Activated CD8-positive, alpha-beta memory T cell treated with anti-CD3 and anti-CD28 coated beads, Interleukin-2, amount 10 ng/mL, durations not matched to agents 7 days and 5 days (primary cell): ENCODE measurements at regions not wholly inside any gene's neighbourhood (a gene's known extent, or its start where the extent isn't known, plus 50 kb on each side); places are given as distances from the start of the nearest gene placed in this dataset.

ENCODE experiments used
- ATAC-seq: fragments of 150-1000 bp; cut with Tn5 transposase; one replicate; pipeline ENCODE4 v1.10.0; 2021; ENCODE audit warnings: moderate library complexity
- CTCF ChIA-PET: fragments of 350-600 bp; sonication (Branson Sonifier 250); formaldehyde crosslinking; loops from one replicate; lab custom pipeline; 2021; ENCODE audit warnings: antibody characterized with exemption; lab: Charles Lee
- DNase-seq: peaks from one replicate; pipeline ENCODE4 v3.0.0-alpha.2; 2020
- H3K27ac Mint-ChIP-seq: one replicate; pipeline ENCODE4 v1.8.0; 2021; ENCODE audit warnings: mild to moderate bottlenecking, mixed read lengths
- H3K27me3 Mint-ChIP-seq: one replicate; pipeline ENCODE4 v1.8.0; 2021; ENCODE audit warnings: mixed read lengths
- H3K36me3 Mint-ChIP-seq: one replicate; pipeline ENCODE4 v1.8.0; 2021; ENCODE audit warnings: mild to moderate bottlenecking, mixed read lengths
- H3K4me1 Mint-ChIP-seq: one replicate; pipeline ENCODE4 v1.8.0; 2021; ENCODE audit warnings: mixed read lengths
- H3K4me3 Mint-ChIP-seq: one replicate; pipeline ENCODE4 v1.8.0; 2021; ENCODE audit warnings: mild to moderate bottlenecking, moderate library complexity, mixed read lengths
- H3K9me3 Mint-ChIP-seq: one replicate; pipeline ENCODE4 v1.8.0; 2022; ENCODE audit warnings: low read depth, mixed read lengths

GRCh38 chr10:21280971-21281572 is 244.4 kb downstream of the SKIDA1 start:
- DNase-seq (no peak), ATAC-seq (no peak)
- no peak overlapping the region for H3K4me3 Mint-ChIP-seq
- H3K4me1 Mint-ChIP-seq = no peaks in the 10 kb centered on the region
- no peaks in the 10 kb centered on the region for H3K36me3 Mint-ChIP-seq
- H3K27ac Mint-ChIP-seq = no peak overlapping the region
- CTCF ChIA-PET = no interaction called here
- no peaks in the 10 kb centered on the region for H3K9me3 Mint-ChIP-seq
- no peaks in the 10 kb centered on the region for H3K27me3 Mint-ChIP-seq

GRCh38 chr10:21280037-21280436 is 245.4 kb downstream of the SKIDA1 start:
- Mint-ChIP-seq H3K36me3 (no peaks in the 10 kb centered on the region), H3K27ac (no peak overlapping the region), H3K27me3 (no peaks in the 10 kb centered on the region), H3K4me1 (no peaks in the 10 kb centered on the region), H3K9me3 (no peaks in the 10 kb centered on the region), H3K4me3 (no peak overlapping the region)
- CTCF ChIA-PET = no interaction called here
- ATAC-seq (no peak), DNase-seq (no peak)

GRCh38 chr10:21279217-21279575 is 246.3 kb downstream of the SKIDA1 start:
- no peaks in the 10 kb centered on the region for H3K27me3 Mint-ChIP-seq
- H3K4me1 Mint-ChIP-seq = no peaks in the 10 kb centered on the region
- H3K27ac Mint-ChIP-seq = no peak overlapping the region

GRCh38 chr10:21278491-21279216 is 246.8 kb downstream of the SKIDA1 start:
- no peaks in the 10 kb centered on the region for H3K27me3 Mint-ChIP-seq
- no peaks in the 10 kb centered on the region for H3K9me3 Mint-ChIP-seq
- no peak overlapping the region for H3K4me3 Mint-ChIP-seq
- ATAC-seq (peak; percentile 72), DNase-seq (peak; percentile 71)
- H3K4me1 Mint-ChIP-seq = no peaks in the 10 kb centered on the region
- CTCF ChIA-PET = no interaction called here
- no peaks in the 10 kb centered on the region for H3K36me3 Mint-ChIP-seq
- no peak overlapping the region for H3K27ac Mint-ChIP-seq

More at GRCh38 chr10:21279217-21279575, 246.3 kb downstream of the SKIDA1 start:
- no peaks in the 10 kb centered on the region for H3K9me3 Mint-ChIP-seq
- no peaks in the 10 kb centered on the region for H3K36me3 Mint-ChIP-seq
- no peak overlapping the region for H3K4me3 Mint-ChIP-seq
- ATAC-seq = no peak
- DNase-seq = no peak
- CTCF ChIA-PET = no interaction called here

- no peak for ATAC-seq
- no peak overlapping the region for H3K27ac Mint-ChIP-seq
- CTCF ChIA-PET = no interaction called here
Measured at GRCh38 chr10:21273400-21273968, 252.0 kb downstream of the SKIDA1 start.

GRCh38 chr10:21272643-21273399 is 252.7 kb downstream of the SKIDA1 start:
- Mint-ChIP-seq H3K36me3 (no peaks in the 10 kb centered on the region), H3K4me1 (no peaks in the 10 kb centered on the region), H3K9me3 (no peaks in the 10 kb centered on the region), H3K4me3 (no peak overlapping the region), H3K27ac (no peak overlapping the region), H3K27me3 (no peaks in the 10 kb centered on the region)
- DNase-seq (no peak), ATAC-seq (no peak)
- CTCF ChIA-PET = no interaction called here

More at GRCh38 chr10:21273400-21273968, 252.0 kb downstream of the SKIDA1 start:
- no peaks in the 10 kb centered on the region for H3K27me3 Mint-ChIP-seq
- H3K4me3 Mint-ChIP-seq = no peak overlapping the region
- no peak for DNase-seq
- no peaks in the 10 kb centered on the region for H3K9me3 Mint-ChIP-seq
- H3K36me3 Mint-ChIP-seq = no peaks in the 10 kb centered on the region
- H3K4me1 Mint-ChIP-seq = no peaks in the 10 kb centered on the region

- H3K9me3 Mint-ChIP-seq = no peaks in the 10 kb centered on the region
Measured at GRCh38 chr10:21270976-21271375, 254.5 kb downstream of the SKIDA1 start.

GRCh38 chr10:21269289-21269688 is 256.2 kb downstream of the SKIDA1 start:
- no peaks in the 10 kb centered on the region for H3K9me3 Mint-ChIP-seq
- no peak overlapping the region for H3K4me3 Mint-ChIP-seq
- no peak for DNase-seq
- no peaks in the 10 kb centered on the region for H3K27me3 Mint-ChIP-seq
- no peaks in the 10 kb centered on the region for H3K36me3 Mint-ChIP-seq
- no peaks in the 10 kb centered on the region for H3K4me1 Mint-ChIP-seq
- no peak for ATAC-seq
- CTCF ChIA-PET = no interaction called here
- H3K27ac Mint-ChIP-seq = no peak overlapping the region

More at GRCh38 chr10:21270976-21271375, 254.5 kb downstream of the SKIDA1 start:
- Mint-ChIP-seq H3K4me3 (no peak overlapping the region), H3K27ac (no peak overlapping the region), H3K27me3 (no peaks in the 10 kb centered on the region), H3K4me1 (no peaks in the 10 kb centered on the region), H3K36me3 (no peaks in the 10 kb centered on the region)
- ATAC-seq (no peak), DNase-seq (no peak)
- CTCF ChIA-PET = no interaction called here

- no peaks in the 10 kb centered on the region for H3K9me3 Mint-ChIP-seq
- no peak for DNase-seq
- H3K36me3 Mint-ChIP-seq = no peaks in the 10 kb centered on the region
- no peaks in the 10 kb centered on the region for H3K4me1 Mint-ChIP-seq
- no peak for ATAC-seq
- CTCF ChIA-PET = no interaction called here
- no peak overlapping the region for H3K4me3 Mint-ChIP-seq
- H3K27me3 Mint-ChIP-seq = no peaks in the 10 kb centered on the region
- no peak overlapping the region for H3K27ac Mint-ChIP-seq
Measured at GRCh38 chr10:21265622-21266021, 259.9 kb downstream of the SKIDA1 start.

GRCh38 chr10:21264271-21264670 is 261.2 kb downstream of the SKIDA1 start:
- ATAC-seq = no peak

GRCh38 chr10:21263839-21264238 is 261.6 kb downstream of the SKIDA1 start:
- Mint-ChIP-seq H3K4me3 (no peak overlapping the region), H3K4me1 (no peaks in the 10 kb centered on the region), H3K27me3 (no peaks in the 10 kb centered on the region), H3K36me3 (no peaks in the 10 kb centered on the region), H3K9me3 (no peaks in the 10 kb centered on the region), H3K27ac (no peak overlapping the region)
- no peak for ATAC-seq
- no peak for DNase-seq
- CTCF ChIA-PET = no interaction called here

More at GRCh38 chr10:21264271-21264670, 261.2 kb downstream of the SKIDA1 start:
- no peaks in the 10 kb centered on the region for H3K9me3 Mint-ChIP-seq
- no peak overlapping the region for H3K27ac Mint-ChIP-seq
- no peaks in the 10 kb centered on the region for H3K4me1 Mint-ChIP-seq
- H3K4me3 Mint-ChIP-seq = no peak overlapping the region
- DNase-seq = no peak
- CTCF ChIA-PET = no interaction called here
- no peaks in the 10 kb centered on the region for H3K27me3 Mint-ChIP-seq
- no peaks in the 10 kb centered on the region for H3K36me3 Mint-ChIP-seq

- Mint-ChIP-seq H3K27me3 (no peaks in the 10 kb centered on the region), H3K4me1 (no peaks in the 10 kb centered on the region), H3K9me3 (no peaks in the 10 kb centered on the region), H3K27ac (no peak overlapping the region), H3K36me3 (no peaks in the 10 kb centered on the region), H3K4me3 (no peak overlapping the region)
- DNase-seq = no peak
- CTCF ChIA-PET = no interaction called here
- no peak for ATAC-seq
Measured at GRCh38 chr10:21263263-21263803, 262.1 kb downstream of the SKIDA1 start.

- Mint-ChIP-seq H3K4me3 (no peak overlapping the region), H3K27me3 (no peaks in the 10 kb centered on the region), H3K9me3 (no peaks in the 10 kb centered on the region), H3K27ac (no peak overlapping the region), H3K36me3 (no peaks in the 10 kb centered on the region), H3K4me1 (no peaks in the 10 kb centered on the region)
- ATAC-seq (no peak), DNase-seq (no peak)
- CTCF ChIA-PET = no interaction called here
Measured at GRCh38 chr10:21261842-21262294, 263.6 kb downstream of the SKIDA1 start.
